ENCODE measurements at regions not wholly inside any gene's neighbourhood (a gene's known extent, or its start where the extent isn't known, plus 50 kb on each side); places are given as distances from the start of the nearest gene placed in this dataset.
"Not testable (repeated sequence)": the region's sequence is repeated elsewhere in the genome, so short reads cannot be mapped to it uniquely, and the experiment has no call there.

GRCh38 chr4:170705907-170706306 is 616.2 kb upstream of the AADAT start:
- no peak for DNase-seq (ENCODE audit: low spot score)

DNA sequence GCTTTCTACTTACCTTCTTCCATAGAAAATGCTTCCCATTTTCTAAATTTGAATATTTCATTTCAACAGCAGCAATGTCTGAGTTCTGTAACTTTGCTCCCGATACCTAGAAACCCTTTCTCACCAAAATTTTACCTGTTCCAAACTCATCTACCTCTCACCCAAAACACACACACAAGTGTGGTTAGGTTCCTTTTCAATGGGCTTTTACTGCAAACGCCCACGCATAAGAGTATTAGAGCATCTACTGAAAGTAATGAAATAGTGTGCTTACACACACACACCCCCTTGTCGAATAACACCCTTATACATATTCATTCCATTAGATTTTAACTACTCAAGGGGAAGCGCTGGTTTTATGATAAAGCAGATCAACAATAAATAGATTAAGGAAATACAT is 610.3 kb upstream of the AADAT start:
- no peak for DNase-seq (ENCODE audit: low spot score)

- no peak for DNase-seq (ENCODE audit: low spot score)
Observed at GRCh38 chr4:170698334-170698733, 608.6 kb upstream of the AADAT start.

DNA sequence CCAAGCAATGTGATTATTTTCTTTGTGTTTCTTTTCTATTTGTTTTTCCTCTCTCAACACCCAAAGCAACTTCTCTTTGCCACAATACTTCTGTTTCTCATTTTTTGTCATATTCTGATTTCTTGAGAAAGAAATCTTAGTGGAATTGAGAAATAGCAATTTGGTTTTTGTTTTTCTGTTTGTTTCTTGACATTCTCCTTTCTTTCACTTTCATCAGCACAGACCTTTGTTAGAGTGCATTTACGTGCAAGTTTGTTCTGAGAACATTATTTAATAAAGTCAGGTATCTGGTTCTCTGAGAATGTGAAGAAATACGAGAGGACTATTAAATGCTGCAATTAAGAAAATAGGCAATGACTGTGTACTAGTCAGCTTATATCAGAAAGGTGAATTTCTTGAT is 608.1 kb upstream of the AADAT start:
- no peak for DNase-seq (ENCODE audit: low spot score)

DNA sequence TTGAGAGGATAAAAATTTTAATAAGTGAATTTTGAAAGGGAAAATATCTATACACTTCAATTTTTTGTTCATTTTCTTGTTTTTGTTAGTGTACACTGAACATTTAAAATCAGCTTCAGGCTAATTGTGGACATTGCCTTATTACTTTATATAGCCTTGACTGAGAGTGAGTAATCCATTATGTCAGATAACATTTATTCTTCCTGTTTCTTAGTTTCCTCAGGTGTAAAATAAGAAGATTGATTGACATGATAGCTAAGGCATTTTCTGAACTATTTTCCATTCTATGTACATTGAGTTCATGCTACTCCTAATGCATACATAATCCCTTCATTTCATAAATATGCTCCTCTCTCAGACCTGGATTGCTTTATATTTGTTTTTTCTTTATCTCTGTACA is 607.3 kb upstream of the AADAT start:
- DNase-seq (ENCODE audit: low spot score) = no peak

DNA sequence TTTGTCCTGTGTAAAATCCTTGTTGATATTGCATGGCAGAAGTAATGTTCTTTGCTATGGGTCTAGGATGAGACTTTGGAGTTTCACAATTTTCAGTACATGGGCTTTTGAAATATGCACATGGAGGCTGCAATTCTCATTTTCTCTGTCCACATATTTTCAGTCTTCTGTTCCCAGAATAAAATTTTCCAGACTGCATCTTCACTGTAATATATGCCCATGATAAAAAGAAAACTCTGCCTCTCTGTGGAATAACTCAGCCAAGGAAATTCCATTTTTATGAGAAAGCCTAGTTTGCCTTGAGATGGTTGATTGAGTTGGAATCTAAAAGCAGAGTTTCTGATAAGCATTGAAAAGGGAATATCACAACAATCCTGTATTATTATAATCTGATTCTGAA is 601.4 kb upstream of the AADAT start:
- no peak for DNase-seq (ENCODE audit: low spot score)

DNA sequence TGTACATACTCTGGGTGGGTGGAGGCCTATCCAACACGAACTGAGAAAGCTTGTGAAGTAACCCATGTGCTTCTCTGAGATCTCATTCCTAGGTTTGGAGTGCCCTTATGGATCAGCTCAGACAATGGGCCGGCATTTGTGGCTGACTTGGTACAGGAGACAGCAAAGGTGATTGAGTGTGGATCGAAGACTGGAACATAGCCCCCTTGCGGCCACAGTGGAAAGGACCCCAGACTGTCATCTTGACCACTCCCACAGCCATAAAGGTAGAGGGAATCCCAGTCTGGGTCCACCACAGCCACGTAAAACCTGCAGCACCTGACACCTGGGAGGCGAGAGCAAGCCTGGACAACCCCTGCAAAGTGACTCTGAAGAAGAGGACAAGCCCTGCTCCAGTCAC is 598.0 kb upstream of the AADAT start:
- DNase-seq (ENCODE audit: low spot score) = no peak

DNA sequence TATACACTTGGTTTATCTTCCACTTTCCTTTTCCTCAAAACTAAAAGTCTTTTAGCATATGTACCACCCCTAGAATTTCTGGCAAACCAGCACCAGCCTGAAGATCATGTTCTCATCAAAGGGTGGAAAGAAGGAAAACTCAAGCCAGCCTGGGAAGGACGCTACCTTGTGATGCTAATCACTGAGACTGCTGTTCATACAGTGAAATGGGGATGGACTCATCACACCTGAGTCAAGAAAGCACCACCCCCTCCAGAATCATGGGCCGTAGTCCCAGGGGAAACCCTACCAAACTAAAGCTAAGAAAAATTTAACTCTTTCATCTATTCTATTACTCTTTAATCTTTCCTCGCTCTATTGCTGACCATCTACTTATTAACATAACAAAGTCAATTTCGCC is 595.9 kb upstream of the AADAT start:
- DNase-seq (ENCODE audit: low spot score) = not testable (repeated sequence)

GRCh38 chr4:170682558-170683294 is 593.0 kb upstream of the AADAT start:
- no peak for DNase-seq (ENCODE audit: low spot score)

DNA sequence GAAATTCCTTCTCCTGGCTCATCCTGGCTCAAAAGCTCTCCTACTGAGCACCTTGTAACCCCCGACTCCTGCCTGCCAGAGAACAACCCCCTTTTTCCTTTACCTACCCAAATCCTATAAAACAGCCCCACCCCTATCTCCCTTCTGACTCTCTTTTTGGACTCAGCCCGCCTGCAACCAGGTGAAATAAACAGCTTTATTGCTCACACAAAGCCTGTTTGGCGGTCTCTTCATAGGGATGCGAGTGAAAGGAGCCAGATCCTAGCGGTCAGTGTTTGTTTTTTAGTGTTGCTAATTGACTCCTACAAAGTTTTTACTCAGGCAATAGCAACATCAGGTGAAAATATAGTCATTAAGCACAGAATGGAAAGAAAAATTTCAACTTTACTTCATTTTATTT is 592.3 kb upstream of the AADAT start:
- DNase-seq (ENCODE audit: low spot score) = not testable (repeated sequence)

- no peak for DNase-seq (ENCODE audit: low spot score)
Observed at GRCh38 chr4:170675568-170676262, 586.0 kb upstream of the AADAT start.

DNA sequence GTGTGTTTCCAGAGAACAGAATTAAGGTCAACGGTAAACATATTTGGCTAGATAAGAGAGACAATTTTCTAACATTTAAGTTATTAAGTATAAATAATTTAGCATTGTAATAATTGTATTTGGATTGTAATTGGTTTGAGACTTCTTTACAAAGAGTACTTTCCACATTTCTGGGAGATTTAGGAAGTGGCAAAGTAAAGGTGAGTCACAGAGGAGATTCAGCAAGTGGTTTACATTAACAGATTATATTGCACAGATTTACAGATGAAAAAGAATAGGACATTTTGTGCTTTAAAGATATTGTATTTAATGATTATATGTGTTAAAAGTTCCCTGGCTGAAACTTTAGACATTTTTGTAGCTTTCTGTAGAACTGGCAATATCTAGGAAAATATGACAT is 584.4 kb upstream of the AADAT start:
- DNase-seq (ENCODE audit: low spot score) = no peak

DNA sequence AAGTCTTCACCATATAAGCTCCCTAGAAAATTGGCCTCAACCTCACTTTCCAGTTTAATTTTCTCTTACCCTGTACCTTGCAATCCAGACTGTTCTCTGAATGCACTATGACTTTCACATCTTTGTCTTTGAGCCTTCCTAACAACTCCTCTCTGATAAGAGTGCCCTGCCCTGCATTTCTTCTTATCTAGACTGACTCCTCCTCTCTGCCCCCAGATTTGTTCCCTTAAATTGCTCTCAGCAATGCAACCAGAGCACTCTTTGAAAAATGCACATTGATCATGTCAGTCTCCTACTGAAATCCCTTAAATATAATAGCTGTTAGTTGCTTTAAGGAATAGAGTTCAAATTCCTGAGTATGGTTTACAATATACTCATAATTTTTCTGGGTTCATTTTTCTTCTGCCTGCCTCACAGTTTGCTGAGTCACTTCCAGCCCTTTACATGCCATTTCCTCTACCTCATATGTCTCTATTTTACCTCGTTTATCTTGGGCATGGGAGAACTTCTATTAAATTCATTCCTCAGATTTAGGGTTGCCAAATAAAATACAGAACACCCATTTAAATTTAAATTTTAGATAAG is 582.7 kb upstream of the AADAT start:
- DNase-seq (ENCODE audit: low spot score) = no peak

DNA sequence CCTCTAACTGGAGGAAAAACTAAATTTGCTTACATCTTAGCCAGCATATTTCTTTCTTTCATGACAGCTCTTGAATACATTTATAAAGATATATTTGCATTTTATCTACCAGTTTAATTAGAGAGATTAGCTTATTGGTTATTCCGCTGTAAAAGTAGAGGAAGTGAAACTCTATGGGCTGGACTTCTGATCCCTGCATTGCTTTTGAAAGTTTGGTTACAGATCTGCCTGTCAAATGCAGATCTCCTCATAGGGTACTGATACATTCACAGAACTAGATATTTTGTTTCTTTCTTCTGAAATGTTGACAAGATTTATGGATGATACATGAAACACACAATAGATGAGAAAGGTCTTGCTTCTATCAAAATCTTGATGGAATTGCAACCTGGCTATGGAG is 581.4 kb upstream of the AADAT start:
- no peak for DNase-seq (ENCODE audit: low spot score)

DNA sequence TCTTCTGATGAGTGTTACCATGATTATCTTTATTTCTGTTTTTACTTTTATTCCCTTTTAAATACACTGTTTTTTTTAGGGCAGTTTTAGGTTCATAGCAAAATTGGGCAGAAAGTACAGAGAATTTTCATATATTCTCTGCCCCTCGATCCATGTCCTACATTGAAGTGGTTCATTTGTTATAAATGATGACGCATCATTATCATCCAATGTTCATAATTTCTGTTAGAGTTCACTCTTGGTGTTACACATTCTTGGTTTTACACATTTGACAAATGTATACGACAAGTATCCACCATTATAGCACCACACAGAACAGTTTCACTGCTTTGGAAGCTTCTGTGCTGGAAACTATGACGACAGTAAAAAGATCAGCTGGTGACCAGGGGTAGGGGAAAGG is 578.1 kb upstream of the AADAT start:
- DNase-seq (ENCODE audit: low spot score) = no peak

DNA sequence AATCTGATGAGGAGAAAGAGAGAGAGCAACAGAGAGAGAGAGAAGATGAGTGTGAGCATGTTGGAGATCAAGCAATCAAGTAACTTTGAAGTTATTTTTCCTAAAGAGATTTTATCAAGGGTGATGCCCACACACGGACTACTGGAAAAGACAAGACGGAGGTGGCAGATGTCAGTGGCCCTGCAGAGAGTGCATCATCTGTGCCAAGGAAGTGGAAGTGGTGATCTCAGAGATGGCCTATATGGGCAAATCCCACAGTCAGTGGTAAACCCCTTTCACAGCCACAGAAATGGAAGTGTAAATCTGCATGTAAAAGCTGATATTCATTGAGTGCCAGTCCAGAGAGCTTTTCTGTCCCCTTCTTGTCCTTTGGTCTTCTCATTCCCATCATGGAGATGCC is 577.2 kb upstream of the AADAT start:
- DNase-seq (ENCODE audit: low spot score) = no peak

DNA sequence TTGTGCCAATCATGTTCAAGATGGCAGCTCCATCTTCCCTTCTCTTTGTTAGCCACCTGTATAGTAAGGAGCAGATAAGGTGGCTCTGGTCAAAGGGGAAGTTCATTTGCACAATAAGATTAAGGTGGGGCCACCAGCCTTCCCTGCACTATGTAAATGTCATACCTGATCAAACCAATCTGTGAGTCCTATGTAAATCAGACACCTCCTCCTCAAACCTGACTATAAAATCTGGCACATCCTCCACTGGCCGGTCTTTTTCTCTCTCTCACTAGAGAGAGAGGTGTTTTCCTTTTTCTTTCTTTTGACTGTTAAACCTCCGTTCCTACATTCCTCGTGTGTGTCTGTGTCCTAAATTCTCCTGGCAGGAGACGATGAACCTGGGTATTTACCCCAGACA is 572.5 kb upstream of the AADAT start:
- DNase-seq (ENCODE audit: low spot score) = peak; percentile 36

DNA sequence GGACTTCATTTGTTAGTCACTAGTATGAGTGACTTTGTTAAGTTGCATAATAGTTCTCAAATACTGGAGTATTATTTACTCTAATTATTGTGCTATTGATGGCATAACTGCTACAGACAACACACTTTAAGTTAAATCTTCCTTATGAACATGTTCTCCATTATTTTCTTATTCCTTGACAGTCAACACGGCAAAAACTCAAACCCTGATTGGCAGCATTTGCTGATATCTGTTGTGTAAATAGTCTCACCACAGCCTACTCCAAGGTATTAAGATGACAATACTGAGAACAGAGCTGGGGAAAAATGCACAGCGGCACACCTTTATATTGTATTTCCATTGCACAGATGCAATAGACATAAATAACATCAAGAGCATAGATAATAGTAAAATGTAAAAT is 568.0 kb upstream of the AADAT start:
- no peak for DNase-seq (ENCODE audit: low spot score)

- DNase-seq (ENCODE audit: low spot score) = peak; percentile 77
Observed at GRCh38 chr4:170656506-170656905, 566.8 kb upstream of the AADAT start.

- DNase-seq (ENCODE audit: low spot score) = no peak
Observed at GRCh38 chr4:170652571-170652970, 562.8 kb upstream of the AADAT start.

GRCh38 chr4:170651786-170652185 is 562.0 kb upstream of the AADAT start:
- DNase-seq (ENCODE audit: low spot score) = no peak

DNA sequence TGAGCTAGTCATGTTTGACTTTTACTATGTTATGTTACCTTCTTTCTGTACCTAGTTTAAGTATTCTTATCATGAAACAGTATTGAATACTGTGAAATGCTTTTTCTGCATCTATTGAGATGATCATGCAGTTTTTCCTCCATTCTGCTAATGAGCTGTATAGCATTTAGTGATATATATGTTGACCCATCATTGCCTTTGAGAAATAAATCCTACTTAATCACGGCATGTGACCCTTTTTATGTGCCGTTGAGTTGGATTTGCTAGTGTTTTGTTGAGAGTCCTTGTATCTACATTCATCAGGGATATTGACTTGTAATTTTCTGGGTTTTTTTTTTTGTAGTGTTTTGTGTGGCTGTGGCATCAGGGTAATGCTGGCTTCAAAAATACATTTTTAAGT is 537.7 kb upstream of the AADAT start:
- no peak for DNase-seq (ENCODE audit: low spot score)

DNA sequence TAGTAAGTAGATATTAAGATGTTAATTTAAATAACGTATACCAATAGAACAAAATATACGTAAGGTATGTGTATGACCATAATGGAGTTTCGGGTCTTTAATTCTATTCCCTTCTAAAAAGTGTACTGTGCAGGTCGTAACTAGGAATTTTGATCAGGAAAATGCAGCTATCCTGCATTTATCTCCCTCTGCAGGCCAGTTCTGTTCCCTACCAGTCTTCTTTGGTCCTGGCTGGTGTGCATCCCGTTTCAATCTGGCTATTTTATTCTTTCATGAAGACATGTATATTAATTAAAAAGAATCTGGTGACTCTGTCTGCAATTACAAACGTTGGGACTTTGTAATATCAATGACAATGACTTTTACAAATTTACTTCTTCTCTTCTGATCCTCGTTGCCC is 534.1 kb upstream of the AADAT start:
- DNase-seq (ENCODE audit: low spot score) = no peak

All from SK-N-DZ (cell line).